UCSD-AML1 (cell line): ENCODE measurements at regions not wholly inside any gene's neighbourhood (a gene's known extent, or its start where the extent isn't known, plus 50 kb on each side); places are given as distances from the start of the nearest gene placed in this dataset.
A peak's percentile ranks its signal among the peaks of the same experiment; 100 is the strongest.
"Not testable (repeated sequence)": the region's sequence is repeated elsewhere in the genome, so short reads cannot be mapped to it uniquely, and the experiment has no call there.

Experiments used
- DNase-seq: peaks from one replicate; lab custom pipeline; 2025; ENCODE audit not compliant: unreplicated experiment; lab: John Stamatoyannopoulos, UW

DNA sequence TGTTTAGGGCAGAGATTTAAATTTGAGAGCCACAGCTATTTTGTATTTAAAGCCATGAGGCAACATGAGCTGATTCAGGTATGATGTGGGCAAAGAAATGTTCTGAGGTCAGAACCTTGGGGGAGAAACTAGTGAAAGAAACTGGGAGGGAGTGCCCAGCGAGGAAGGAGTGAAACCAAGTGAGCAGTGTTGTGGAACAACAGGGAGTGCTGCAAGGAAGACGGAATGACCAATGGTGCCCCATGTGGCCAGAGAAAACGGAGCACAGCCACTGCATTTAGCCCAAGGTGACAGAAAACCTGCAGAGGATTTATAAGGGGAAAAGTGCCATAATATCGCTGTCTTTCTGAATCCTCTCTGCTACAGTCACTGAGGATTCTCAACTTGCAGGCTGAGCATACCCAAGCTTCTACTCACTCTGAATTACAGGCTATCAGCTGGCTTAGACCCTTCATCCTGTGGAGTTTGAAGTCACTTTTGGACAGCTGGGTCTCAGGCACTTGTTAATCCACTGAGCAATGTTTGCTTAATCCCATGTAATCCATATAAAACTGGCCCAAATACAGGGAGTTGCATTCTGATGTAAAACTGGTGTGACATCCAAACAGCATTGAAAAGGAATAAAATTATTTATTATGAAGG, 777.3 kb downstream of the CCSER2 start:
- no peak for DNase-seq

DNA sequence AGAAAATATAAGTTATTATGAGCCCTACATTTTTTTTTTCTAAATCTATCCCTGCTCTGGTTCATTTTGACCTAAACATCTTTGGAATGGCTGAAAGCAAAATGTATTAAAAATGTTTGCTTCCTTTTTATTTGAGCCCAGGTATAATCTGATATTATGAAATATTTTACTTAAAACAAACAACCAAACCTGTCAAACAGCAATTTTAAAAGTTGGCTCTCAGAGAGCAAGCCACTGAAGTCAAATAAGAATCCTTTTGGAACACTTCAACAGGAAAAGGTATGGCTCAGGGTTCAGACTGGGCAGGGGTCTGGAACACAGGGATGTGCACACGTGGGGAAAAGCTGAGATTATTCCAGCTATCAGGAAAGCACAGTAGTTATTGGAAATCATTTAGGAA, 782.9 kb downstream of the CCSER2 start:
- DNase-seq: no peak

DNA sequence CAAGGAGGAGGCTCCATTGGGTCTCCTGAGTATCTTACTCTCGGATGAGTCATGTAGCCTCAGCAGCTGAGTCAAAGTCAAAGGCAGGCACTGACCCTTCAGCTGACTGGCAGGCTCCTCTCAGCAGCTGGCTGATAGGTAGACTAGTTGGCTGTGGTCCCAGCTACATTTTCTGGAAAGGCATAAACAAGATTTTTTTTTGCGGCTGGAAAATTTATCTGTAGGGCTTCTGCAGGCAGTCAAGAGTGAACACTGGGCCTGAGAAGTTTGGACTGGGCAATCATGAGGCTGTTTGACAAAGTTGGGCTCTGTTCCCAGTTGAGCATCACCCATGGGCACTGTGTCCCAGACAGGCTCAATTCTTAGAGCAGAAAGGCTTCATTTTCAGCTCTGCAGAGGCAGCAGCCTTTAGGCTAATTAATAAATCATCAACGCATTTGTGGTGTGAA, 796.2 kb downstream of the CCSER2 start:
- DNase-seq: no peak

DNA sequence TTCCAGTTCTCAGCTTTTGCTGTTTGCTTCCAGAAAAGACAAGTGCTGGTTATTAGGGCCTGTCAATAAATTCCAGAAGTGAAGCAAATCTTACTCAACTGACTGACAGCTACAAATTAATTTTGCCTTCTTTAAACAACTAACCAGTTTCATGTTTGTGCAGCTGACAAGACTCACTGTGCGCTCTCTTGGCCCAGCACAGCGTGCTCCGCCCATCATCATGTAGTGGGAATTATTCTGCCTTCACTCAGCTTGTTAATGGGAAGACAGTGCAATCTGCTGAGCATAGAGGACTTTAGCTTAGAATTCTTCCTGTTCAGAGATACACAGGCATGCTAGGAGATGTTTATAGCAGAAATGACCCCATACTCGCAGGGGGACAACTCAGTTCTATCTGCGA, 808.9 kb downstream of the CCSER2 start:
- no peak for DNase-seq

DNA sequence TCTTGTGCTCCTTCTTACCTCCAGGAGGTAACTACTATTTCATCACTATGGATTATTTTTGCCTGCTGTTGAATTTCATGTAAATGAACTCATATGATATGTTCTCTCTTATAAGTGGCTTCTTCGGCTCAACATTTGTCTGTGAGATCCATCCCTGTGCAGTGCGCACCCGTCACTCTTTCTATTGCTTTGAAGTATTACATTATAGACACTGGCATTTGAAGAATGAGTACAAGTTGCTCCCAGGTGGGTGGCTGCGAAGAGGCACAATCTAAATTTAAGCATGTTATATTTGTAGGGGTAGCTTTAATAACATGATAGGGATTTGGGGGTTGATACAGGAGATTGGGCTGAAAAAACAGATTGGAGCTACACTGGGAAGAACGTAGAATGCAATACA, 809.7 kb downstream of the CCSER2 start:
- no peak for DNase-seq

DNA sequence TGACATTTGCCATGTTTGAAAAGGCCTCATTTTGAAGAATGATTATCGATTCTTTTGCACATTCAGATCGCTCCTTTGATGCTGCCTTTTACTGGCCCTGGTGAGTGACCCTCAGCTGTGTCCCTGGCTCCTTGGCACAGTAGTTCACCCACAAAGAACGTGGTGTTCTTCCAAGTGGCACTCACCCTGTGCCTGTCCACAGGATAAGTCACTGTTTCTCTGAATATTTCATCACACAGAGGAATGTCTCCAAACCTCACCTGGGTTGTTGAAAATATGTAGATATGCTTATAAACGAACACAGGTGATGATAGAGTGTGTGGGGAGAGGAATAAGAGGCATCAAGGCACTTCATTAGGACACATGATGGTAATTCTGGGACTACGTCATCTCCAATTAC, 810.7 kb downstream of the CCSER2 start:
- no peak for DNase-seq

DNA sequence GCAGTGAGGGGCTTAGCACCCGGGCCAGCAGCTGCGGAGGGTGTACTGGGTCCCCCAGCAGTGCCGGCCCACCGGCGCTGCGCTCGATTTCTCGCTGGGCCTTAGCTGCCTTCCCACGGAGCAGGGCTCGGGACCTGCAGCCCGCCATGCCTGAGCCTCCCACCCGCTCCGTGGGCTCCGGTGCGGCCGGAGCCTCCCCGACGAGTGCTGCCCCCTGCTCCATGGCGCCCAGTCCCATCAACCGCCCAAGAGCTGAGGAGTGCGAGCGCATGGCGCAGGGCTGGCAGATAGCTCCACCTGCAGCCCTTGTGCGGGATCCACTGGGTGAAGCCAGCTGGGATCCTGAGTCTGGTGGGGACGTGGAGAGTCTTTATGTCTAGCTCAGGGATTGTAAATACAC, 813.1 kb downstream of the CCSER2 start:
- not testable (repeated sequence) for DNase-seq

DNA sequence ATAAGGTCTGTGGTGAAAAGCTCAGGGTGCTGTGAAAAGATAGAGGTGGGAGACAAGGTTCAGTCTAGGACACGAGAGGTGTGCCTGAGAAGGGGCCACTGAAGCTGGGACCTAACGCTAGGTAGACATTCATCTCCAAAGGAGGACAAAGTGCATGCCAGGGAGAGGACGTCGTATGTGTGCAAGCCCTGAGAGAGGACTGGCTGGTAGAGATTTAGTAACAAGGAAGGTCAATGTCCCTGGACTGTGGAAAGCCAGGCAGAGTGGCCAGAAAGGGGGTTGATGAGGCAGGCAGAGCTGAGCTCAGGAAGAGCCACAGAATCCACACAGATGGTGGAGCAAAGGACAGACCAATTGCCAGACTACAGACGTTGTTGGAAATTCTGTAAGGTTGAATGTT, 817.6 kb downstream of the CCSER2 start:
- DNase-seq: no peak

DNA sequence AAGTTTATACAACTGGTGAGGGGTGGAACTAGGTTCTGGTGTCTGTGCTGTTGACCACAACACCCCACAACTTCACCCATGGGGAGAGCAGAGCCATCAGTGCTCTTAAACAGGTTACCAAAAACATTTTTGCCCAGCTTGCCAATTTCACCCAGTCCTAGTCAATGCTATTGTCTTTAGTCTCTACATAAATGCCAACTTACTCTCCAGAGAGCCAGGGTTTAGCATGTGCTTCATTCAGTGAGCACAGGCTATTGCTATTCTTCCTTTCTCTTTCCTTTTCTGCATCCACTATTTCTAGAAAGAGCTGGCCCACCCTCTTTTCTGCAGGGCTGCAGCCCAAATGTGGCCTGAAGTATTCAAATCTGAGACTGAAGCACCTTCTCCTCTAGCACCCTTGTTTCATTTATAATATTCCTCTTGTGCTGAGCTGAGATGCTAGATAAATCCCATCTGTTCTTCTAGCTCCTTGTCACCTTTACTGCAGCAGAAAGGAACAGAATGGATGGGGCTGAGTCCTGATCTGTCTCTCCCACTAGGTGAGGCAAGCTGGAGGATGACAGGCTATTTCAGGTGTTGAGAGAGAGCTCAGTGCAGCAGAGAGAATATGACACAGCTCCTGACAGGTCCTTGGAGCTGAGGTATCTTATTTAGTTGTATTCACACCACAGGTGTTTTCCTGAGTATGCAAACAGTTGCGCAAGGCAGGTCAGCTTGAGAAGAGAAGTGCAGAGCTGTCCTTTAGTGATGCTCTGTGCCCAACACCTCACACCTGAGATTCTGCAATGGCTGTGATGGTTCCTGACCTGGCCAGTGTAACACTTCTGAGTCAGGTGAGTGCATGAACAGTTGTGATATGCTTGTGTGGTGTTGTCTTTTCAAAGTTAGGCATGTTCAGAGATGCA, 819.2 kb downstream of the CCSER2 start:
- DNase-seq: no peak

DNA sequence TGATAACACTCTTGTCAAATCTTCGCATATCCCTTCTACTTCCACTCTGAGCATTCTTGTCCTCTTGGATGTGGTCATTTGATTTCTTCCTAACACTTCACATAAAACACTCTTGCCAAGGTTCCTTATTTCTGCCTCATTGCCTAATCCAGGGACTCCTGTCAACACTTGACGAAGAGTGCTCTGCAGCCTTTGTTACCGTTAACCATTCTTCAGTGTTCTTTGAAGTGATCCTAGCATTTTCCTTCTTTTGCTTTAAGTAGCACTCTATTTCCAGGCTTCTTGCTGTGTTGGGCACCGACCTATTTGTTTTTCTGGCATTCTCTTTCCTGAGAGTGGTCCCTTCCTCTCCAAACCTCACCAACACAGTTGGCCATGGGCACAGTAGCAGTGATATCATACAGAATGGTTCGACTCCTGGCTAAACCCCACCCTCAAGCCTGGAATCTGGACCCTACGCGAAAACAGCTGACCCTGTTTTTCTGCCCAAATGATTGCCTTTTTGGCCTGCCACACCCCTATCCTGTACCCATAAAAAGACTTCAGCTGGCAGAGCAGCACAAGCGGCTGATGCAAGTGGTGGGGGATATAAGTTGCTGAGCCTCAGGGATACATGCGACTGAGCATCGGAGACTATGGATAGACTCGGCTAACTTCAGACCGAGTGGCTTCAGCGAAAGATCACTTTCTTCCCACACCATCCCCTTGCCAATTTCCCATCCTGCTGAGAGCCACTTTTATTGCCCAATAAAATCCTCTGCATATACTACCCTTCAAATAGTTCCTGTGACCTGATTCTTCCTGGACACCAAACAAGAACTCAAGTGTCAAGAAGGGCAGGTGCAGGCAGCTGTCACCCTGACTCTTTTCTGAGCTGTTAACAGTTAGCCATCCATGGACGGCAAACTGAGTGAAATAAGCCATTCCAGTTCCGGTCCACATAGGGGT, 820.6 kb downstream of the CCSER2 start:
- no peak for DNase-seq

DNA sequence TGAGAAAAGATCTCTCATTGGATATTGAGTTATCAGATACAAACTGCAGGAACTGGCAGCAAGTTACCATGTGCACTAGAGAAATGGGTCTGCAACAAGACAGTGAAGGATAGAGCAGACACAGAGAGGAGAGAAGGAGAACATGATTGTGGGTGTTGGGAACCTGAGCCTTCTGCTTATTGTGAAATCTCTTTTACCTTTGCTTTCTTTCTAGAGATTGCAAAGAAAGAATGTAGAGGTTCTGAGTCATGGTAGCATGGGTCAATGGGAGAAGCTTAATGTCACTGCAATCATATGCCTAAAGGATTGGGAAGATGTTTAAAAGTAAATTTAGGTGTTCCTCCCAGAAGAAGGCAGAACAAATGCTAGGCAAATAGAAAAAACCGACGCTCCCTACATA, 821.4 kb downstream of the CCSER2 start:
- DNase-seq: no peak

DNA sequence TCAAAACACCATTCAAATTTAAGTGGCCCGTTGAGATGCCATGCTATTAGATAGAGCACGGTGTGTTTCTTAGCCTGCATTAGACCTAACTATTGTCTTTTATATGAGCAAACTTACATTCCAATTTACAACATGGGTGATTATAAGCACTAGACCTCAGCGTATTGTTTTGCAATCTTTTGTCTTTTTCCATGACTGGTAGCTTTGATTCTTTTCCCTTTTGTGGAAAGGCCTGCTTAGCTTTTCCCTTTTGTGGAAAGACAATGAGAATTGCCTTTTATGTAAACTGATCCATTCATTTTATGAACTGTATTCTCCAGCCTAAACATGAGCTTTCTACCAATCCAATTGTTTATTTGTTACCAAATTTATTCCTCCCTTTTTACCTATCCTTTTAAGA, 823.1 kb downstream of the CCSER2 start:
- no peak for DNase-seq

DNA sequence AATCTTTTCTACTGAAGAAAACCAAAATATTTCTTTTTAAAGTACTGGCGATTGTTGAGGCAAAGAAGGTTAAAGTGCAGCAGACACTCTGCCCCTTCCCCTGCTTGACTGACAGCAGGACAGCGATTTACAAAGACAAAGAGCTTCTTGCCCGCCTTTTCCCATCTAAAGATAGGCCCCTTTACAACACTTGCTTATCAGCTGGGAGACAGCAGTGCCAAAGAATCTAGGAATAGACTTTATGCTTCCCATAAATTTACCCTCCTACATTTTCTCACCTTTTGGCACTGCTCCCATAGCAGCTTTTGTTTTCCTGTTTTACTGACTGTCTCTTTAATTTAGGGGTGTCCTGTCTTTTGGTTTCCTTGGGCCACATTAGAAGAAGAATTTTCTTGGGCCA, 824.1 kb downstream of the CCSER2 start:
- DNase-seq: no peak

DNA sequence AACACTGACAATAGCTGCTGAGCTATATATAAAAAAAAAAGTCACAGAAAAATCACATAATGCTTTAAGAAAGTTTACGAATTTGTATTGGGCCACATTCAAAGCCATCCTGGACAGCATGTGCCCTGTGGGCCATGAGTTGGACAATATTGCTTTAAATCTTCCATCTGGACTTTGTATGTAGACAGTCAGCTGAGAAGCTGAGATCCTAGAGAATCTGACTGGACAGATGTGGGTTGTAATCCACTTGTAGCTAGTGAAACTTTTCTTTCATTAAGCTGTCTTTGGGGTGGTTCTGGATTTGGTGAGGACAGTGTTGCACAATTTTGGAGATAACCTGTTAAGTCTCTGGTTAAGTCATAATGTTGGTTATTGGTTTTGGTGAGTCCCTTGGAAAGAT, 824.5 kb downstream of the CCSER2 start:
- DNase-seq: no peak

DNA sequence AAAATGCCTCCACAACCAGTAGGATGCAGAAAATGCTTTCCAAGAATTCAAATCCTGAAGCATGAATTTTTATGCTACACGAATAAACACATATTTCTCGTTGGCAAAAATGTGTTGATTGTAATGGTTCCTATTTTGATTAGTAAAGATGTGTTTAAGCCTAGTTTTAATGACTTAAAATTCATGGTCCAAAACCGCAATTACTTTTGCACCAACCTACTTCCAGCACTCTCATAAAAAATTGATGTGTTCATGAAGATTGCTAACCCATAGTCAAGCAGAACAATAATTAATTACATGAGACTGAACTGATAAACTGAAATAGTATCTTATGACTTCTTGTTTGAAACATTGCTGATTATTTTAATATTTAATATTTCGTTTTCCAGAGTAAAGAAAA, 828.8 kb downstream of the CCSER2 start:
- no peak for DNase-seq

DNA sequence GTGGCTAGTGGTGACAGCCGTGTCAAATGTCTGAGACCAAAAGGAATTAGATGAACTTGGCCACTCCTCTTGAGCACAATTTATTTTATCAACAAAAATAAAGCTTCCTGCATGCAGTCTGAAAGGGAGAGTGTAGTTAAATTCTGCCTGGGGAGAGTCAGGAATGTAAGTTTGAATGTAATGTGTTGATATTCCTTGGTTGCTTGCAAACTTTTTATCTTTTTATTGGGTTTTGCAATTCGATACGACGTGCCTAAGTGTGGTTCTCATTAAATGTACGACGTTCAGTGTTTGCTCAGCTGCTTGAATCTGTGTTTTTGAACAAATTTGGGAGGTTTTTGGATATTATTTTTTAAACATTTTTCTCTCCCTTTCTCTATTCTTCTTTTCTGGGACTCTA, 839.9 kb downstream of the CCSER2 start:
- DNase-seq: no peak

DNA sequence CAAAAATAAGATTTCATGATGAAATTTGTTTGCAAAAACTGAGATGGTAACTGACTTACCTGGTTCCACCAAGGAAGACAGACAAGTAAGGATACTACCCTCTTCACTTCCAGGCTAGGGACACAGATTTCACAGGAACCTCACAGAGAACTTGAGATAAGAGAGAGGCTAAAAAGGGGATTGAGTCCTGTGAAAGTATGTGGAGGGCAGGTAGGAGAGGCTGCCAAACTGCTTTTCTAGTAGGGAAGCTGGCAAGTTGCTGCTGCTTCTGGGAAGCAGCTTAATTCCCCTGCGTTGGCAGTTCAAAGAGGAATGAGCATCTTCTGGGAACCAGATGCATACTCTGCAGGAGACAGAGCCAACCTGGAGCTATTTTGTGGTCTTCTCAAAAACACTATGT, 841.6 kb downstream of the CCSER2 start:
- DNase-seq: no peak

DNA sequence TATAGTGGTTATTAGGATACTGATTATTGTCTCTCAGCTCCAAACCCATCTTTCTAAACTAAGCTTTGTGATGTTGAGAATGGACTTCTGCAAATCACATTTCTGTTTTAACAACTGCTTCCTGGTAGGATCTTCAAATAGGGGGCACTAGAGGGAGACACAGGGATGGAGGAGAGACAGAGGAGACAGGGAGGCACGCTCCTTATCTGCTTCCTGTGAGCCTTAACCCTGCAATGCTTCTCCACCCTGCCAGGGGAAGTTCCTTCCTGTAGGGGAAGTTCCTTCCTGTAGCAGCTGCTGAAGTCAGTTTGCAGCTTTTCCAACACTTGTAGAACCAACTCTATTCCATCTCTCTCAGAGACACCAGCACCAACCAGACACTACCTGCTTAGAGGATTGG, 847.2 kb downstream of the CCSER2 start:
- peak; percentile 23 for DNase-seq

DNA sequence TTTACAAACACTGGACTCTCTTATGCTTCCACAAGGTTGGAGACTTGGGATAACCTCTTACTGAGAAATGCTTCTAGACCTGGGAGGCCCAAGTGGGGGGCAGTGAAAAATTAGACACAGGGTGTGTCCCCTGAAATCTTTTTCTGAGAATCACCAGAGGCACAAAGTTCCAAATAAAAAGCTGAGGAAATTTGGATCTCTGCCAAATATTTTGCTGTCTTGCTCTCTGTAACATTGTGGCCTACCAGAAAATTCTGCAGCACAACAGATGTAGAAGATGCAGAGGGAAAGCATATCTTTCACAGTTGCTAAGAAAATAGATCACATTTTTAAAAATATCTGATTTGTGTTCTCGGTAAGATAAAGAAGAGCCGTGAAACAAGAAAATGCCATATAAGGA, 849.4 kb downstream of the CCSER2 start:
- no peak for DNase-seq

DNA sequence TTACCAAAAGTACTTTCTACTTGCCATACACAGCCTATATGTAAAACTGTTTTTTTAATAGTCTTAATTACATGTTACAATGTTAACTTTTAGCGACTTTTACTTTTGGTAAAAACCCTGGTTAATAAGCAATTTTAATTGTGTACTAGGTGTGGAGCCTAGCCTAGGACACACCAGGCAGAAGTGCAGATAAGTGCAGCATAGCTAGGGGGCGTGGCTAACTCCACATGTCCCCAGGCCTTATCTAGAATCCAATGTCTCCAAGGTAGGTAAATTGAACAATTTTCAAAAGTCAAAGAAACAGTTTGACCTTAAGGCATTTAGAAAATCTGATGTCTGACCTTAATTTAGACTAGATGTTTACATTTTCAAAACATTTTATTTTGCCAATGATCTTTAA, 858.7 kb downstream of the CCSER2 start:
- no peak for DNase-seq

DNA sequence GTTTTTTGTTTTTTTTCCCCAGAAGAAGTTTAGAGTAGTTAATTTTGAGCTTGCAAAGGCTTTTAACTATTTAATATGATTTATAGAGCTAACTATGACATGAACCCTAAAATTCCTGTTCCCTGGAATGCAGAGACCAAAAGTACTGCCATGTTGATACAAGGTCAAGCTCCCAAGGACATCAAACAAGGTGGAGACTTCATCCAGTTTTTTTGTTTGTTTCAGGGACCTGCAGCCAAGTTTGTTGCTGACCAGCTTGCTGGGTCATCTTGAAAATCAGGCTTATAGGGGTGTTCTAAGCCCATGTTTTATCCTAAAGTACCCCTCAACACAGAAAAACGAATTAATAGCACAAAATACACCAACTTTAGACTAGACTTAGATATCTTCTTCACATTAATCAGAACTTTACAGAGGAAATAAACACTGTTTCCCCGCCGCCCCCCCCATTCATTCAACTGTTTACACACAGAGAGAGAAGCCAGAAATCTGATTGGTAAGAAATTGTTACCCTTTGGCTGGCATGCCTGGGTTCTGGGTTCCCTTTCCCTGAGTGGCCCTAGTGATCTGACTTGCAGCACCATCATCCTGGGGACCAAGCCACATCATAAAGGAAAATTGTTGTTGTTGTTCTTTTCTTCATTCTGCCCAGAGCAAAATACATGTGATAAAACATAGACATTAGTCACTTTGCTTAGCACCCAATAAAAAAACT, 860.5 kb downstream of the CCSER2 start:
- no peak for DNase-seq
